ENCODE measurements at regions not wholly inside any gene's neighbourhood (a gene's known extent, or its start where the extent isn't known, plus 50 kb on each side); places are given as distances from the start of the nearest gene placed in this dataset.

- no peaks in the 10 kb centered on the region for H3K4me1 ChIP-seq
- TF ChIP-seq, protein P1, sequence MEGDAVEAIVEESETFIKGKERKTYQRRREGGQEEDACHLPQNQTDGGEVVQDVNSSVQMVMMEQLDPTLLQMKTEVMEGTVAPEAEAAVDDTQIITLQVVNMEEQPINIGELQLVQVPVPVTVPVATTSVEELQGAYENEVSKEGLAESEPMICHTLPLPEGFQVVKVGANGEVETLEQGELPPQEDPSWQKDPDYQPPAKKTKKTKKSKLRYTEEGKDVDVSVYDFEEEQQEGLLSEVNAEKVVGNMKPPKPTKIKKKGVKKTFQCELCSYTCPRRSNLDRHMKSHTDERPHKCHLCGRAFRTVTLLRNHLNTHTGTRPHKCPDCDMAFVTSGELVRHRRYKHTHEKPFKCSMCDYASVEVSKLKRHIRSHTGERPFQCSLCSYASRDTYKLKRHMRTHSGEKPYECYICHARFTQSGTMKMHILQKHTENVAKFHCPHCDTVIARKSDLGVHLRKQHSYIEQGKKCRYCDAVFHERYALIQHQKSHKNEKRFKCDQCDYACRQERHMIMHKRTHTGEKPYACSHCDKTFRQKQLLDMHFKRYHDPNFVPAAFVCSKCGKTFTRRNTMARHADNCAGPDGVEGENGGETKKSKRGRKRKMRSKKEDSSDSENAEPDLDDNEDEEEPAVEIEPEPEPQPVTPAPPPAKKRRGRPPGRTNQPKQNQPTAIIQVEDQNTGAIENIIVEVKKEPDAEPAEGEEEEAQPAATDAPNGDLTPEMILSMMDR (IDR thresholded peaks at IDR 0.05), result no peak
- TF ChIP-seq POLR2A (IDR thresholded peaks at IDR 0.05), result no peak
- no peaks in the 10 kb centered on the region for H3K36me3 ChIP-seq
- H3K4me3 ChIP-seq, result no peak overlapping the region
- H3K9me3 ChIP-seq, result no peaks in the 10 kb centered on the region
- DNase-seq, result no peak
- no peaks in the 10 kb centered on the region for H3K27me3 ChIP-seq
- H3K27ac ChIP-seq, result no peak overlapping the region
These were observed 68.9 kb upstream of the CTNNBL1 start for GRCh38 chr20:37624963-37625362.

DNA sequence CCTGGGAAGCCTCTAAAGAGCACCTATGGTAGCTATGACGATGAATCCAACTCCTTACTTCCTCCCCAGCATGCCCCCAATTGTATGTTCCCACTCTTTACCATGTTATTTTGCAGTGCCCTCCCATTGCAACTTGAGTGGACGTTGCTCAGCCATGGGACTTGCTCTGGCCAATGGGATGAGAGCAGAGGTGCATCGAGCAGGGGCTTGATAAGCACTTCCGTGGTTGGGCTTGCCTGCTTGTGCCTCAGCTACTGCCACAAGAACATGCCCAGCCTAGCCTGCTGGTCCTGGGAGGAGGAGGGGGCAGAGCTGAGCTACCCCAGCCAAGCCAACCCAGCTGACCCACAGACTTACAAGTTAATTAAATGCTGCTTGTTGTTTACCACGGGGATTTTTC lies 71.1 kb upstream of the CTNNBL1 start:
- TF ChIP-seq, protein P1 (IDR thresholded peaks at IDR 0.05), result no peak
- no peak for TF ChIP-seq POLR2A (IDR thresholded peaks at IDR 0.05)
- H3K27ac ChIP-seq, result no peak overlapping the region
- no peaks in the 10 kb centered on the region for H3K36me3 ChIP-seq
- no peak overlapping the region for H3K4me3 ChIP-seq
- DNase-seq, result no peak
- H3K9me3 ChIP-seq, result no peaks in the 10 kb centered on the region
- H3K4me1 ChIP-seq, result no peaks in the 10 kb centered on the region
- no peaks in the 10 kb centered on the region for H3K27me3 ChIP-seq

- Histone ChIP-seq H3K36me3 (no peaks in the 10 kb centered on the region), H3K4me1 (no peaks in the 10 kb centered on the region), H3K9me3 (peaks cover 0 to 4% (median 0%) of the 10 kb centered on the region in 4 donors), H3K4me3 (no peak overlapping the region), H3K27ac (no peak overlapping the region), H3K27me3 (no peaks in the 10 kb centered on the region)
- TF ChIP-seq POLR2A (IDR thresholded peaks at IDR 0.05), result no peak
- TF ChIP-seq, protein P1 (IDR thresholded peaks at IDR 0.05), result no peak
- no peak for DNase-seq
These were observed 74.3 kb upstream of the CTNNBL1 start for GRCh38 chr20:37619496-37619895.

- DNase-seq, result no peak
- TF ChIP-seq, protein P1 (IDR thresholded peaks at IDR 0.05), result no peak
- no peak for TF ChIP-seq POLR2A (IDR thresholded peaks at IDR 0.05)
These were observed 77.8 kb upstream of the CTNNBL1 start for GRCh38 chr20:37616110-37616425.

DNA sequence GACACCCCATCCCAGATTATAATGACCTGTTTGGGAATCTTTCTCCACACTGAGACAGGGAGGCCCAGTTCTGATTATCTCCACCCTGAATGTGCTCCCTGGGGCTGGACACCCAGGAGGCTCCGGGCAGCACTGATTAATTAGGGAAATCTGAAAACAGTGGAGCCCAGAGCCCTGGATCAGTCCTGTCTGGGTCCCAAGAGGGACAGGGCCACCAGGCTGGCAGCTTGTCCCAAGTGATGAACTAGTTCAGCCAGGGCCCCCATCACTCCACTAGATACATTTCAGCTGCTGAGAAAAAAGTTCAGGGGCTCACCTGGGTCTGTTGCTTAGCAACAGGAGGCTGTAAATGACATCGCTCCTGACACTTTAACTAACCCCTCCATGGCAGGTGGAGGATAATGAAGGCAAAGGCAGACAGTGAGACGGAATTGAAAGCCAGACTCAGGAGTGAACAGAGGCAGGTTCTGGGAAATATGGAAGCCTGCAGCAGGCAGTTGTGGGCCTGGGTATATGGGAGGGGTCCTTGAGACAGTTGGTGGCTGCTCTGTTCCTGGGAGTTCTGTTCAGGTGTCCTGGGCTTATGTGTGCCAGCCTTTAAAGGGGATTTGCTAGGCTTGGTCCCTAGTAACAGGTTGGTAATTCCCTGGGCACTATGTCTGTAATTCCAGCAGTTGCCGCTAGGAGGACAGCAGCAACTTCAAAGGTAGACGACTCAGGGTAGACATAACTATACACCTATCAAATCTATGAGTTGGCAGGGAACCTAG lies 78.3 kb upstream of the CTNNBL1 start:
- Histone ChIP-seq H3K4me3 (no peak overlapping the region), H3K27ac (no peak overlapping the region), H3K27me3 (no peaks in the 10 kb centered on the region), H3K4me1 (no peaks in the 10 kb centered on the region), H3K9me3 (peaks cover 0 to 4% (median 0%) of the 10 kb centered on the region in 4 donors), H3K36me3 (no peaks in the 10 kb centered on the region)
- no peak for TF ChIP-seq POLR2A (IDR thresholded peaks at IDR 0.05)
- TF ChIP-seq, protein P1 (IDR thresholded peaks at IDR 0.05), result peak in 4 of 6 experiments; percentile 62 to 76 (median 72)
- DNase-seq, result peak in 1 of 3 donors; percentile 77

More at GRCh38 chr20:37616110-37616425, 77.8 kb upstream of the CTNNBL1 start:
- Histone ChIP-seq H3K4me3 (no peak overlapping the region), H3K9me3 (peaks cover 0 to 4% (median 0%) of the 10 kb centered on the region in 4 donors), H3K27me3 (no peaks in the 10 kb centered on the region), H3K27ac (no peak overlapping the region), H3K36me3 (no peaks in the 10 kb centered on the region), H3K4me1 (no peaks in the 10 kb centered on the region)
